Mammary epithelial cell (primary cell): ENCODE measurements at regions not wholly inside any gene's neighbourhood (a gene's known extent, or its start where the extent isn't known, plus 50 kb on each side); places are given as distances from the start of the nearest gene placed in this dataset.

Source experiments
- EZH2 ChIP-seq: IDR thresholded peaks from 2 replicates; pipeline ENCODE4 v1.6.1; 2012; ENCODE audit warnings: low read length, inconsistent platforms, borderline replicate concordance
- TF ChIP-seq, protein P1 (sequence below), 2 donors: IDR thresholded peaks in 1 of 2; conservative IDR thresholded peaks in 1 of 2; 2 replicates each; pipeline ENCODE4 v1.5.1; 2011 to 2012; ENCODE audit warnings: inconsistent platforms in 2 of 2, low read length in 2 of 2, mild to moderate bottlenecking in 2 of 2, control low read depth in 1 of 2, low read depth in 1 of 2; ENCODE audit not compliant: insufficient read depth in 1 of 2; ENCODE audit errors: extremely low read depth in 1 of 2

DNA sequence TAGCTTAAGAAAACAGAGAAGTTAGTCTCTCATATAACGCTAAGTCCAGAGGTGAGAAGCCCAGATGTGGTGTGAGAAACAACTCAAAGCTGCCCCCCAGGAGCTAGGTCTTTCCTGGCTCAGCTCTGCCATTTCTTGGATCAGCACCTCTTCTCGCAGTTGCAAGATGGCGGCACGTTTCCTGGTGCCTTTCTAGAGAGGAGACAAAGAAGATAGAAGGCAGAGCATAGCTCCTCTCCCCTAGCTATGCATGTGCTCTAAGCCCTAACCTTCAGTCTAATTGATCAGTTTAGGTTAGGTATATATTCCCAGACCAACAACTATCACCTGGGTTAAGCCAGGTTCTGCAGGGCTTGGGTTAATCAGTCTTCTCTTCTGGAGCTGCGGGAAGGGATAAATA lies 119.5 kb upstream of the RAB12 start:
- TF ChIP-seq, protein P1, sequence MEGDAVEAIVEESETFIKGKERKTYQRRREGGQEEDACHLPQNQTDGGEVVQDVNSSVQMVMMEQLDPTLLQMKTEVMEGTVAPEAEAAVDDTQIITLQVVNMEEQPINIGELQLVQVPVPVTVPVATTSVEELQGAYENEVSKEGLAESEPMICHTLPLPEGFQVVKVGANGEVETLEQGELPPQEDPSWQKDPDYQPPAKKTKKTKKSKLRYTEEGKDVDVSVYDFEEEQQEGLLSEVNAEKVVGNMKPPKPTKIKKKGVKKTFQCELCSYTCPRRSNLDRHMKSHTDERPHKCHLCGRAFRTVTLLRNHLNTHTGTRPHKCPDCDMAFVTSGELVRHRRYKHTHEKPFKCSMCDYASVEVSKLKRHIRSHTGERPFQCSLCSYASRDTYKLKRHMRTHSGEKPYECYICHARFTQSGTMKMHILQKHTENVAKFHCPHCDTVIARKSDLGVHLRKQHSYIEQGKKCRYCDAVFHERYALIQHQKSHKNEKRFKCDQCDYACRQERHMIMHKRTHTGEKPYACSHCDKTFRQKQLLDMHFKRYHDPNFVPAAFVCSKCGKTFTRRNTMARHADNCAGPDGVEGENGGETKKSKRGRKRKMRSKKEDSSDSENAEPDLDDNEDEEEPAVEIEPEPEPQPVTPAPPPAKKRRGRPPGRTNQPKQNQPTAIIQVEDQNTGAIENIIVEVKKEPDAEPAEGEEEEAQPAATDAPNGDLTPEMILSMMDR (conservative IDR thresholded peaks at IDR 0.05 in 1 of 2, IDR thresholded peaks at IDR 0.05 in 1 of 2; ENCODE audit: extremely low read depth in 1 of 2, insufficient read depth in 1 of 2, low read depth in 1 of 2, low read length in 2 of 2) = no peak
- no peak for TF ChIP-seq EZH2
